Body of pancreas (tissue), 4 donors: ENCODE measurements at regions not wholly inside any gene's neighbourhood (a gene's known extent, or its start where the extent isn't known, plus 50 kb on each side); places are given as distances from the start of the nearest gene placed in this dataset.

Source experiments
- POLR2A ChIP-seq, 3 donors: fragments of 450-650 bp; IDR thresholded peaks; one replicate each; pipeline ENCODE4 v1.6.1; 2016; ENCODE audit warnings: antibody characterized with exemption in 3 of 3, mild to moderate bottlenecking in 2 of 3
- TF ChIP-seq, protein P1 (sequence below), 7 experiments: fragments of 450-650 bp in 4 of 7; fragments of 200-600 bp in 3 of 7; sonication (generic) in 3 of 7; IDR thresholded peaks; one replicate each; pipeline ENCODE4 v1.5.1; 2016 to 2019; ENCODE audit warnings: antibody characterized with exemption in 7 of 7

DNA sequence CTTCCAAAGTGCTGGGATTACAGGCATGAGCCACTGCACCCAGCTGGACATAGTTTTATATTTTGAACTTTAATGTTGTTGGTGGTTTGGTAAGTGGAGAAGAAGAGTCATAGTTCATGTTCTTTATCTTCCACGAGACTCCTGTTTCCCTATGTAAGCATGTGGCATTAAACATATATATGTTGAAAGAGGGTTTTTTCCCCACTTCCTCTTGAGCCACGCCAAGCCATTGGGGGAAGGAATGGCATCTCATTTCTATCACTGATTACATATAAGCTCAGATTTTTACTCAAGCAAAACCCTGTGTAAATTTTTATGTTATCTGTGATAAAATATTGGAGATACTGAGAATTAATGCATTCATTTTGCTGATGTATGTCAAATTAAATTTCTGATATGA, 300.4 kb downstream of the PHF14 start:
- TF ChIP-seq, protein P1, sequence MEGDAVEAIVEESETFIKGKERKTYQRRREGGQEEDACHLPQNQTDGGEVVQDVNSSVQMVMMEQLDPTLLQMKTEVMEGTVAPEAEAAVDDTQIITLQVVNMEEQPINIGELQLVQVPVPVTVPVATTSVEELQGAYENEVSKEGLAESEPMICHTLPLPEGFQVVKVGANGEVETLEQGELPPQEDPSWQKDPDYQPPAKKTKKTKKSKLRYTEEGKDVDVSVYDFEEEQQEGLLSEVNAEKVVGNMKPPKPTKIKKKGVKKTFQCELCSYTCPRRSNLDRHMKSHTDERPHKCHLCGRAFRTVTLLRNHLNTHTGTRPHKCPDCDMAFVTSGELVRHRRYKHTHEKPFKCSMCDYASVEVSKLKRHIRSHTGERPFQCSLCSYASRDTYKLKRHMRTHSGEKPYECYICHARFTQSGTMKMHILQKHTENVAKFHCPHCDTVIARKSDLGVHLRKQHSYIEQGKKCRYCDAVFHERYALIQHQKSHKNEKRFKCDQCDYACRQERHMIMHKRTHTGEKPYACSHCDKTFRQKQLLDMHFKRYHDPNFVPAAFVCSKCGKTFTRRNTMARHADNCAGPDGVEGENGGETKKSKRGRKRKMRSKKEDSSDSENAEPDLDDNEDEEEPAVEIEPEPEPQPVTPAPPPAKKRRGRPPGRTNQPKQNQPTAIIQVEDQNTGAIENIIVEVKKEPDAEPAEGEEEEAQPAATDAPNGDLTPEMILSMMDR (IDR thresholded peaks at IDR 0.05): no peak
- no peak for TF ChIP-seq POLR2A (IDR thresholded peaks at IDR 0.05)
